HepG2 (cell line): ENCODE measurements at regions not wholly inside any gene's neighbourhood (a gene's known extent, or its start where the extent isn't known, plus 50 kb on each side); places are given as distances from the start of the nearest gene placed in this dataset.

Experiments used
- EZH2 ChIP-seq: conservative IDR thresholded peaks from 2 replicates; pipeline ENCODE4 v1.6.1; 2012; ENCODE audit warnings: mild to moderate bottlenecking, low read depth, low read length, moderate library complexity
- HMGXB4 ChIP-seq, 2 experiments: sonication (generic) in 1 of 2; formaldehyde crosslinking in 1 of 2; IDR thresholded peaks; 2 replicates each; pipeline versions ENCODE4 v1.4.0 to v1.6.1; 2018 to 2020; ENCODE audit warnings: missing genetic modification reagents in 2 of 2, borderline replicate concordance in 1 of 2, low read depth in 1 of 2, mild to moderate bottlenecking in 1 of 2, missing biosample characterization in 1 of 2
- NFIC ChIP-seq: IDR thresholded peaks from 2 replicates; pipeline ENCODE4 v1.6.1; 2012; ENCODE audit warnings: mild to moderate bottlenecking, low read length, inconsistent platforms
- PAX8 ChIP-seq: sonication (generic); formaldehyde crosslinking; IDR thresholded peaks from 2 replicates; pipeline ENCODE4 v1.8.0; 2022; ENCODE audit warnings: mild to moderate bottlenecking, missing genetic modification reagents, borderline replicate concordance
- RCOR2 ChIP-seq: IDR thresholded peaks from 2 replicates; pipeline ENCODE4 v1.6.1; 2016; ENCODE audit warnings: missing biosample characterization, missing genetic modification reagents
- TF ChIP-seq, protein P1 (sequence below): sonication (generic); formaldehyde crosslinking; IDR thresholded peaks from 2 replicates; pipeline ENCODE4 v1.4.0; 2020; ENCODE audit warnings: missing genetic modification reagents, mild to moderate bottlenecking, borderline replicate concordance
- TF ChIP-seq, protein P2 (sequence below): sonication (generic); formaldehyde crosslinking; IDR thresholded peaks from 2 replicates; pipeline ENCODE4 v1.4.0; 2020; ENCODE audit warnings: missing genetic modification reagents, low read depth, mild to moderate bottlenecking, borderline replicate concordance
- TF ChIP-seq, protein P3 (sequence below): sonication (generic); formaldehyde crosslinking; IDR thresholded peaks from 2 replicates; pipeline ENCODE4 v1.4.0; 2020; ENCODE audit warnings: missing genetic modification reagents

DNA sequence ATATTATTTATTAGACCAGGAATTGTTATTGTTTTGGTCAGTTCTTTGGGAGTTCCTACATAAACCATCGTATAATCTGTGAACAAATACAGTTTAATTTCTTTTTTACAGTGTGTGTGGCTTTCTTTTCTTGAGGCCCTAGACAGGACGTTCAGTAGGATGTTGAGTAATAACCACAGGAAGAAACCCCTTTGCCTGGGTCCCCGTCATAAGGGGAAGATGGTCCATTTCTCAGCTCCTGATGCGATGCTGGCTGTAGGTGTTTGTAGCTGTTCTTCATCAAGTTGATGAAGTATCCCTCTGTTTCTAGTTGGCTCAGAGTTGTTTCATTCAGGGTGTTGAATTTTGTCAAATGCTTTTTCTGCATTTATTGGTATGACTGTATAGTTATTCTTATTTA lies 219.7 kb upstream of the ADARB2 start:
- TF ChIP-seq, protein P1, sequence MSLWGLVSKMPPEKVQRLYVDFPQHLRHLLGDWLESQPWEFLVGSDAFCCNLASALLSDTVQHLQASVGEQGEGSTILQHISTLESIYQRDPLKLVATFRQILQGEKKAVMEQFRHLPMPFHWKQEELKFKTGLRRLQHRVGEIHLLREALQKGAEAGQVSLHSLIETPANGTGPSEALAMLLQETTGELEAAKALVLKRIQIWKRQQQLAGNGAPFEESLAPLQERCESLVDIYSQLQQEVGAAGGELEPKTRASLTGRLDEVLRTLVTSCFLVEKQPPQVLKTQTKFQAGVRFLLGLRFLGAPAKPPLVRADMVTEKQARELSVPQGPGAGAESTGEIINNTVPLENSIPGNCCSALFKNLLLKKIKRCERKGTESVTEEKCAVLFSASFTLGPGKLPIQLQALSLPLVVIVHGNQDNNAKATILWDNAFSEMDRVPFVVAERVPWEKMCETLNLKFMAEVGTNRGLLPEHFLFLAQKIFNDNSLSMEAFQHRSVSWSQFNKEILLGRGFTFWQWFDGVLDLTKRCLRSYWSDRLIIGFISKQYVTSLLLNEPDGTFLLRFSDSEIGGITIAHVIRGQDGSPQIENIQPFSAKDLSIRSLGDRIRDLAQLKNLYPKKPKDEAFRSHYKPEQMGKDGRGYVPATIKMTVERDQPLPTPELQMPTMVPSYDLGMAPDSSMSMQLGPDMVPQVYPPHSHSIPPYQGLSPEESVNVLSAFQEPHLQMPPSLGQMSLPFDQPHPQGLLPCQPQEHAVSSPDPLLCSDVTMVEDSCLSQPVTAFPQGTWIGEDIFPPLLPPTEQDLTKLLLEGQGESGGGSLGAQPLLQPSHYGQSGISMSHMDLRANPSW = no peak
- TF ChIP-seq NFIC = no peak
- TF ChIP-seq, protein P2, sequence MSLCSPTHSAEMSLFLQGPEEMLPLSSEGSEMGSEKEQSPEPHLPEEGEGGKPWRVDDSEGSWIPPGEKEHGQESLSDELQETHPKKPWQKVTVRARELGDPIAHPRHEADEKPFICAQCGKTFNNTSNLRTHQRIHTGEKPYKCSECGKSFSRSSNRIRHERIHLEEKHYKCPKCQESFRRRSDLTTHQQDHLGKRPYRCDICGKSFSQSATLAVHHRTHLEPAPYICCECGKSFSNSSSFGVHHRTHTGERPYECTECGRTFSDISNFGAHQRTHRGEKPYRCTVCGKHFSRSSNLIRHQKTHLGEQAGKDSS (CRISPR knock-in tag) = no peak
- no peak for TF ChIP-seq RCOR2 (CRISPR knock-in tag)
- no peak for TF ChIP-seq EZH2
- no peak for TF ChIP-seq HMGXB4 (CRISPR knock-in tag; IDR thresholded peaks at IDR 0.05; ENCODE audit: borderline replicate concordance in 1 of 2, low read depth in 1 of 2)
- no peak for TF ChIP-seq PAX8 (CRISPR knock-in tag)
- TF ChIP-seq, protein P3, sequence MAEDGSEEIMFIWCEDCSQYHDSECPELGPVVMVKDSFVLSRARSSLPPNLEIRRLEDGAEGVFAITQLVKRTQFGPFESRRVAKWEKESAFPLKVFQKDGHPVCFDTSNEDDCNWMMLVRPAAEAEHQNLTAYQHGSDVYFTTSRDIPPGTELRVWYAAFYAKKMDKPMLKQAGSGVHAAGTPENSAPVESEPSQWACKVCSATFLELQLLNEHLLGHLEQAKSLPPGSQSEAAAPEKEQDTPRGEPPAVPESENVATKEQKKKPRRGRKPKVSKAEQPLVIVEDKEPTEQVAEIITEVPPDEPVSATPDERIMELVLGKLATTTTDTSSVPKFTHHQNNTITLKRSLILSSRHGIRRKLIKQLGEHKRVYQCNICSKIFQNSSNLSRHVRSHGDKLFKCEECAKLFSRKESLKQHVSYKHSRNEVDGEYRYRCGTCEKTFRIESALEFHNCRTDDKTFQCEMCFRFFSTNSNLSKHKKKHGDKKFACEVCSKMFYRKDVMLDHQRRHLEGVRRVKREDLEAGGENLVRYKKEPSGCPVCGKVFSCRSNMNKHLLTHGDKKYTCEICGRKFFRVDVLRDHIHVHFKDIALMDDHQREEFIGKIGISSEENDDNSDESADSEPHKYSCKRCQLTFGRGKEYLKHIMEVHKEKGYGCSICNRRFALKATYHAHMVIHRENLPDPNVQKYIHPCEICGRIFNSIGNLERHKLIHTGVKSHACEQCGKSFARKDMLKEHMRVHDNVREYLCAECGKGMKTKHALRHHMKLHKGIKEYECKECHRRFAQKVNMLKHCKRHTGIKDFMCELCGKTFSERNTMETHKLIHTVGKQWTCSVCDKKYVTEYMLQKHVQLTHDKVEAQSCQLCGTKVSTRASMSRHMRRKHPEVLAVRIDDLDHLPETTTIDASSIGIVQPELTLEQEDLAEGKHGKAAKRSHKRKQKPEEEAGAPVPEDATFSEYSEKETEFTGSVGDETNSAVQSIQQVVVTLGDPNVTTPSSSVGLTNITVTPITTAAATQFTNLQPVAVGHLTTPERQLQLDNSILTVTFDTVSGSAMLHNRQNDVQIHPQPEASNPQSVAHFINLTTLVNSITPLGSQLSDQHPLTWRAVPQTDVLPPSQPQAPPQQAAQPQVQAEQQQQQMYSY (CRISPR knock-in tag) = no peak
